OCI-M2 (cell line): ENCODE measurements at regions not wholly inside any gene's neighbourhood (a gene's known extent, or its start where the extent isn't known, plus 50 kb on each side); places are given as distances from the start of the nearest gene placed in this dataset.
"Not testable (repeated sequence)": the region's sequence is repeated elsewhere in the genome, so short reads cannot be mapped to it uniquely, and the experiment has no call there.

Source experiments
- DNase-seq: peaks from one replicate; lab custom pipeline; 2025; ENCODE audit not compliant: unreplicated experiment; lab: John Stamatoyannopoulos, UW

- no peak for DNase-seq
Measured at GRCh38 chr21:15650735-15651134, 79.0 kb upstream of the USP25 start.

DNA sequence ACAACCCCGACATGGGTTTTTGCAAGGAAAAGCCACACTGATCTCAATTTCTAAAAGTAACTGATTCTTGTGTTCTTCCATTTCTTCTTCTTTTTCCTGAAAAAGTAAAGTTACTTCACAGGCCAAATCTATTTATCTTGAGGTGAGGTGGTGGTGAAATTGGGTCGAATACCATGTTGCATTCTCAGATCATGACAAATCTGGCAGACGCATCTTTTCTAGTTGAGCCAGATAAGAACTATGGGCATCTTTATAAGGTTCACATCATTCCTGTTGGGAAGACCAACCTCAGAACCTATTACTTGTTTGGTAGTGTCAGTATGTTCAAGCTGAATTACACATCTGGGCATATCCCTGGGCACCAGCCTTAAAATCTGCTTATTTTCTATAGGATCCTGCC lies 78.6 kb upstream of the USP25 start:
- DNase-seq = no peak

DNA sequence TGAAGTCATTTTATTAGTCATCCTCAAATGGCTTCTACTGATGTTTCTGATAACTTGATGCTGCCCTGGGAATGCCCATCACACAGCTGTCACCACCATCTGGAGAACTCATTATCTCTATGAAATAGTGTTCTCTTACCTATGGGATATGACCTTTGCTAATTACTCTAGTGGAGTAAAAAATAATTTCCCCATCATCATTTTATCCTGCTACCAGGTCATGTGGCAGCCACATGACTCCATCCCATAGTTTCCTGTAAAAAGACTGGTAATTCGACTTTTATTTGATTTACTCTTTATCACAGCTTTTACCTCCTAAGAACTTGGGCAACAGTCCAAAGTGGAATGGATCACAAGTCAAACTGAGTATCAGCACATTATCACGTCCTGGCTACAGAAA lies 76.1 kb upstream of the USP25 start:
- no peak for DNase-seq

DNA sequence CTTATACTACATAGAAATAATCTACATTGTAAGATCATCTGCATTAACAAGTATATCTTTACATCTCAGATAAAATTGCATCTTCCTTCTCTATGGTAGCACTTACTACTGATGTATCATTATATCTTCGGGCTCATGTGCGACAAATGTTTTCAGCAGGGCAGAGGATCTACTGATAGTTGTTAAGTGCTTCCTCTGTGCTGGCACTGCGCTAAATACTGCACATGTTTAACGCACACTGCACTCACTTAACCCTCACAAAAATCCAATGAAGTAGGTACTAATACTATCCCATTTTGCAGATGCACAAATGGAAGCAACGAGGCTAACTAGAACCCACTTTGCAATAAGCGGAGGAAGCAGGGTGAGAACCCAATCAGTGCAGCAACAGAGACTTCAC lies 75.6 kb upstream of the USP25 start:
- no peak for DNase-seq

DNA sequence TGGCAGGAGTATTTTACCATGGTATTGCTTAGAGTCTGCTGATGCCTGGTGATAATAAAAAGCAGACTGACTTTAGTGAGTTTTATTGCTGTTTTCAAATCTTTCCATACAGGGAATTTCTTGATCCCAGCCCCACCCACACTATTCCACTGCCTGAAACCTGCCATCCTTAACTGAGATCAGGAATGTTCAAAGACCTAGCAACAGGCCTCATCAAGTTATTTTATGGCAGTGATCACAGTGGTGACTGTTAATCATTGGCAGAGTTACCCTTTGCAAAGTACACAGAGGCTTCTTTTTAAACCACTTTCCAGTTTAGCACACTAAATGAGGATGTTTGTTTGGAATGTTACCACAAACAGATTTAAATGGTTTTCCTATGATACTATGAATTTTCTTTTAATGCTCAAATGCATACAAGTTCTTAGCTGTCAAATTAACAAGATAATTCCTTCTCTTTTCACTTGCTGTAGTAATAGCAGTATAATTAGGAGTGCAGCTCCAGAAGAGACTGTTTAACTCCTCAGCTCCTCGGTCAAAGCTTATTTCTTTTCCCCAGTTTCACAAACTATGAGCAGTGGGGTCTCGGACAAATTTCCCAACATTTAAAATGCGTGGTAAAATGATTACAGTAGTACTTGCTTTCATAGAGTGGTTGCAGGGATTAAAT lies 69.9 kb upstream of the USP25 start:
- DNase-seq = no peak

DNA sequence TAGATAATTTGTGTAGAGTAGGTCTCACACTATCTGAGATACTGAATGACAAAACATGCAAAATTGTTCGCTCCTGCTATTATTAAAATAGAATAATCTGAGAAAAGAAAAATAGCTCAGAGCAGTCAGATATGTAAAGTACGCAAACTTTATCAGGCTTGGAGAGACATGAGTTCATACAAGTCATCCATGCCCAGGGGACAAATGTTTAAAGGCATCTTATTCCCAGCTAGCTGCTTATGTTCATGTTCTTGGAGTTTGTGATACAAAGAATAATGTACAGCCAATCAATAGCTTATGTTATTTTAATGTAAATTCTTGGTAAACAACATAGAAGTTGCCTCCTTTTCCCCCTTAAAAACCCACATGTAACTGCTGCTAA lies 69.4 kb upstream of the USP25 start:
- DNase-seq = no peak

GRCh38 chr21:15667010-15667409 lies 62.8 kb upstream of the USP25 start:
- no peak for DNase-seq

- DNase-seq = no peak
Measured at GRCh38 chr21:15667819-15668218, 62.0 kb upstream of the USP25 start.

- DNase-seq = no peak
Measured at GRCh38 chr21:15669247-15669646, 60.5 kb upstream of the USP25 start.

GRCh38 chr21:15671188-15671587 lies 58.6 kb upstream of the USP25 start:
- DNase-seq = no peak

- not testable (repeated sequence) for DNase-seq
Measured at GRCh38 chr21:15672578-15672977, 57.2 kb upstream of the USP25 start.

- DNase-seq = no peak
Measured at GRCh38 chr21:15676935-15677334, 52.8 kb upstream of the USP25 start.

GRCh38 chr21:15679630-15680029 lies 50.2 kb upstream of the USP25 start:
- DNase-seq = no peak
